ENCODE measurements at regions not wholly inside any gene's neighbourhood (a gene's known extent, or its start where the extent isn't known, plus 50 kb on each side); places are given as distances from the start of the nearest gene placed in this dataset.

- no peak overlapping the region for H3K27ac ChIP-seq (ENCODE audit: low read depth, low read length)
- peaks cover 3% of the 10 kb centered on the region in 2 donors for H3K27me3 ChIP-seq (ENCODE audit: control insufficient read depth in 1 of 2, insufficient read depth in 2 of 2, low read length in 2 of 2)
- H3K4me1 ChIP-seq (ENCODE audit: control insufficient read depth in 1 of 2, insufficient read depth in 2 of 2, low read length in 2 of 2) = peaks cover 4 to 5% of the 10 kb centered on the region in 2 donors
- H3K4me3 ChIP-seq (ENCODE audit: low read depth in 1 of 2, low read length in 2 of 2) = no peak overlapping the region
- no peaks in the 10 kb centered on the region for H3K36me3 ChIP-seq (ENCODE audit: control insufficient read depth in 1 of 2, insufficient read depth in 2 of 2, low read length in 2 of 2)
- no peaks in the 10 kb centered on the region for H3K9me3 ChIP-seq (ENCODE audit: control insufficient read depth in 1 of 2, low read length in 2 of 2)
- no peak overlapping the region for H3K9ac ChIP-seq (ENCODE audit: low read depth in 1 of 2, low read length in 2 of 2)
Observed at GRCh38 chr1:56377431-56377830, 201.9 kb downstream of the PLPP3 start.

- H3K9ac ChIP-seq (ENCODE audit: low read depth in 1 of 2, low read length in 2 of 2) = no peak overlapping the region
- peaks cover 3% of the 10 kb centered on the region in 2 donors for H3K27me3 ChIP-seq (ENCODE audit: control insufficient read depth in 1 of 2, insufficient read depth in 2 of 2, low read length in 2 of 2)
- no peak overlapping the region for H3K4me3 ChIP-seq (ENCODE audit: low read depth in 1 of 2, low read length in 2 of 2)
- no peak overlapping the region for H3K27ac ChIP-seq (ENCODE audit: low read depth, low read length)
- H3K4me1 ChIP-seq (ENCODE audit: control insufficient read depth in 1 of 2, insufficient read depth in 2 of 2, low read length in 2 of 2) = peaks cover 4 to 5% of the 10 kb centered on the region in 2 donors
- H3K9me3 ChIP-seq (ENCODE audit: control insufficient read depth in 1 of 2, low read length in 2 of 2) = no peaks in the 10 kb centered on the region
- H3K36me3 ChIP-seq (ENCODE audit: control insufficient read depth in 1 of 2, insufficient read depth in 2 of 2, low read length in 2 of 2) = no peaks in the 10 kb centered on the region
Observed at GRCh38 chr1:56376188-56376984, 203.0 kb downstream of the PLPP3 start.

GRCh38 chr1:56375326-56375804 is 204.0 kb downstream of the PLPP3 start:
- no peak overlapping the region for H3K27ac ChIP-seq (ENCODE audit: low read depth, low read length)
- H3K4me3 ChIP-seq (ENCODE audit: low read depth in 1 of 2, low read length in 2 of 2) = no peak overlapping the region
- H3K4me1 ChIP-seq (ENCODE audit: control insufficient read depth in 1 of 2, insufficient read depth in 2 of 2, low read length in 2 of 2) = peaks cover 4 to 5% of the 10 kb centered on the region in 2 donors
- H3K9ac ChIP-seq (ENCODE audit: low read depth in 1 of 2, low read length in 2 of 2) = no peak overlapping the region
- no peaks in the 10 kb centered on the region for H3K36me3 ChIP-seq (ENCODE audit: control insufficient read depth in 1 of 2, insufficient read depth in 2 of 2, low read length in 2 of 2)
- no peaks in the 10 kb centered on the region for H3K9me3 ChIP-seq (ENCODE audit: control insufficient read depth in 1 of 2, low read length in 2 of 2)
- peaks cover 2 to 3% of the 10 kb centered on the region in 2 donors for H3K27me3 ChIP-seq (ENCODE audit: control insufficient read depth in 1 of 2, insufficient read depth in 2 of 2, low read length in 2 of 2)

- H3K27me3 ChIP-seq (ENCODE audit: control insufficient read depth in 1 of 2, insufficient read depth in 2 of 2, low read length in 2 of 2) = peaks cover 0 to 3% of the 10 kb centered on the region in 2 donors
- no peak overlapping the region for H3K27ac ChIP-seq (ENCODE audit: low read depth, low read length)
- no peak overlapping the region for H3K4me3 ChIP-seq (ENCODE audit: low read depth in 1 of 2, low read length in 2 of 2)
- H3K36me3 ChIP-seq (ENCODE audit: control insufficient read depth in 1 of 2, insufficient read depth in 2 of 2, low read length in 2 of 2) = no peaks in the 10 kb centered on the region
- peaks cover 4 to 5% of the 10 kb centered on the region in 2 donors for H3K4me1 ChIP-seq (ENCODE audit: control insufficient read depth in 1 of 2, insufficient read depth in 2 of 2, low read length in 2 of 2)
- H3K9me3 ChIP-seq (ENCODE audit: control insufficient read depth in 1 of 2, low read length in 2 of 2) = no peaks in the 10 kb centered on the region
- no peak overlapping the region for H3K9ac ChIP-seq (ENCODE audit: low read depth in 1 of 2, low read length in 2 of 2)
Observed at GRCh38 chr1:56374026-56374974, 205.1 kb downstream of the PLPP3 start.

GRCh38 chr1:56370513-56370912 is 208.8 kb downstream of the PLPP3 start:
- no peaks in the 10 kb centered on the region for H3K36me3 ChIP-seq (ENCODE audit: control insufficient read depth in 1 of 2, insufficient read depth in 2 of 2, low read length in 2 of 2)
- no peak overlapping the region for H3K4me3 ChIP-seq (ENCODE audit: low read depth in 1 of 2, low read length in 2 of 2)
- peaks cover 0 to 5% of the 10 kb centered on the region in 2 donors for H3K4me1 ChIP-seq (ENCODE audit: control insufficient read depth in 1 of 2, insufficient read depth in 2 of 2, low read length in 2 of 2)
- H3K27ac ChIP-seq (ENCODE audit: low read depth, low read length) = no peak overlapping the region
- no peaks in the 10 kb centered on the region for H3K9me3 ChIP-seq (ENCODE audit: control insufficient read depth in 1 of 2, low read length in 2 of 2)
- no peak overlapping the region for H3K9ac ChIP-seq (ENCODE audit: low read depth in 1 of 2, low read length in 2 of 2)
- H3K27me3 ChIP-seq (ENCODE audit: control insufficient read depth in 1 of 2, insufficient read depth in 2 of 2, low read length in 2 of 2) = no peaks in the 10 kb centered on the region

- H3K27ac ChIP-seq (ENCODE audit: low read depth, low read length) = no peak overlapping the region
- H3K4me1 ChIP-seq (ENCODE audit: control insufficient read depth in 1 of 2, insufficient read depth in 2 of 2, low read length in 2 of 2) = no peaks in the 10 kb centered on the region
- no peaks in the 10 kb centered on the region for H3K9me3 ChIP-seq (ENCODE audit: control insufficient read depth in 1 of 2, low read length in 2 of 2)
Observed at GRCh38 chr1:56363007-56363770, 216.2 kb downstream of the PLPP3 start.

GRCh38 chr1:56360021-56360420 is 219.3 kb downstream of the PLPP3 start:
- Histone ChIP-seq H3K9ac (ENCODE audit: low read depth in 1 of 2, low read length in 2 of 2) (no peak overlapping the region), H3K27me3 (ENCODE audit: control insufficient read depth in 1 of 2, insufficient read depth in 2 of 2, low read length in 2 of 2) (no peaks in the 10 kb centered on the region), H3K4me1 (ENCODE audit: control insufficient read depth in 1 of 2, insufficient read depth in 2 of 2, low read length in 2 of 2) (no peaks in the 10 kb centered on the region), H3K36me3 (ENCODE audit: control insufficient read depth in 1 of 2, insufficient read depth in 2 of 2, low read length in 2 of 2) (no peaks in the 10 kb centered on the region), H3K9me3 (ENCODE audit: control insufficient read depth in 1 of 2, low read length in 2 of 2) (no peaks in the 10 kb centered on the region), H3K27ac (ENCODE audit: low read depth, low read length) (no peak overlapping the region), H3K4me3 (ENCODE audit: low read depth in 1 of 2, low read length in 2 of 2) (no peak overlapping the region)

More at GRCh38 chr1:56363007-56363770, 216.2 kb downstream of the PLPP3 start:
- Histone ChIP-seq H3K9ac (ENCODE audit: low read depth in 1 of 2, low read length in 2 of 2) (no peak overlapping the region), H3K27me3 (ENCODE audit: control insufficient read depth in 1 of 2, insufficient read depth in 2 of 2, low read length in 2 of 2) (no peaks in the 10 kb centered on the region), H3K36me3 (ENCODE audit: control insufficient read depth in 1 of 2, insufficient read depth in 2 of 2, low read length in 2 of 2) (no peaks in the 10 kb centered on the region), H3K4me3 (ENCODE audit: low read depth in 1 of 2, low read length in 2 of 2) (no peak overlapping the region)

- H3K4me1 ChIP-seq (ENCODE audit: control insufficient read depth in 1 of 2, insufficient read depth in 2 of 2, low read length in 2 of 2) = no peaks in the 10 kb centered on the region
- H3K9ac ChIP-seq (ENCODE audit: low read depth in 1 of 2, low read length in 2 of 2) = no peak overlapping the region
- no peaks in the 10 kb centered on the region for H3K9me3 ChIP-seq (ENCODE audit: control insufficient read depth in 1 of 2, low read length in 2 of 2)
- H3K4me3 ChIP-seq (ENCODE audit: low read depth in 1 of 2, low read length in 2 of 2) = no peak overlapping the region
- no peaks in the 10 kb centered on the region for H3K36me3 ChIP-seq (ENCODE audit: control insufficient read depth in 1 of 2, insufficient read depth in 2 of 2, low read length in 2 of 2)
- no peaks in the 10 kb centered on the region for H3K27me3 ChIP-seq (ENCODE audit: control insufficient read depth in 1 of 2, insufficient read depth in 2 of 2, low read length in 2 of 2)
- H3K27ac ChIP-seq (ENCODE audit: low read depth, low read length) = no peak overlapping the region
Observed at GRCh38 chr1:56359056-56359455, 220.3 kb downstream of the PLPP3 start.

- no peaks in the 10 kb centered on the region for H3K9me3 ChIP-seq (ENCODE audit: control insufficient read depth in 1 of 2, low read length in 2 of 2)
- H3K27me3 ChIP-seq (ENCODE audit: control insufficient read depth in 1 of 2, insufficient read depth in 2 of 2, low read length in 2 of 2) = no peaks in the 10 kb centered on the region
- H3K4me3 ChIP-seq (ENCODE audit: low read depth in 1 of 2, low read length in 2 of 2) = no peak overlapping the region
- no peaks in the 10 kb centered on the region for H3K36me3 ChIP-seq (ENCODE audit: control insufficient read depth in 1 of 2, insufficient read depth in 2 of 2, low read length in 2 of 2)
- no peak overlapping the region for H3K27ac ChIP-seq (ENCODE audit: low read depth, low read length)
- H3K4me1 ChIP-seq (ENCODE audit: control insufficient read depth in 1 of 2, insufficient read depth in 2 of 2, low read length in 2 of 2) = no peaks in the 10 kb centered on the region
- H3K9ac ChIP-seq (ENCODE audit: low read depth in 1 of 2, low read length in 2 of 2) = no peak overlapping the region
Observed at GRCh38 chr1:56357927-56358690, 221.3 kb downstream of the PLPP3 start.
